Vagina (tissue), 2 donors: ENCODE measurements at regions not wholly inside any gene's neighbourhood (a gene's known extent, or its start where the extent isn't known, plus 50 kb on each side); places are given as distances from the start of the nearest gene placed in this dataset.

ENCODE experiments used
- POLR2A ChIP-seq, 2 donors: fragments of 450-650 bp; IDR thresholded peaks; one replicate each; pipeline ENCODE4 v1.6.1; 2017; ENCODE audit warnings: antibody characterized with exemption in 2 of 2, mild to moderate bottlenecking in 2 of 2, moderate library complexity in 2 of 2
- TF ChIP-seq, protein P1 (sequence below), 3 experiments: fragments of 450-650 bp in 2 of 3; fragments of 200-600 bp in 1 of 3; sonication (generic) in 1 of 3; IDR thresholded peaks; one replicate each; pipeline ENCODE4 v1.5.1; 2017 to 2019; ENCODE audit warnings: antibody characterized with exemption in 3 of 3, mild to moderate bottlenecking in 2 of 3, moderate library complexity in 2 of 3

DNA sequence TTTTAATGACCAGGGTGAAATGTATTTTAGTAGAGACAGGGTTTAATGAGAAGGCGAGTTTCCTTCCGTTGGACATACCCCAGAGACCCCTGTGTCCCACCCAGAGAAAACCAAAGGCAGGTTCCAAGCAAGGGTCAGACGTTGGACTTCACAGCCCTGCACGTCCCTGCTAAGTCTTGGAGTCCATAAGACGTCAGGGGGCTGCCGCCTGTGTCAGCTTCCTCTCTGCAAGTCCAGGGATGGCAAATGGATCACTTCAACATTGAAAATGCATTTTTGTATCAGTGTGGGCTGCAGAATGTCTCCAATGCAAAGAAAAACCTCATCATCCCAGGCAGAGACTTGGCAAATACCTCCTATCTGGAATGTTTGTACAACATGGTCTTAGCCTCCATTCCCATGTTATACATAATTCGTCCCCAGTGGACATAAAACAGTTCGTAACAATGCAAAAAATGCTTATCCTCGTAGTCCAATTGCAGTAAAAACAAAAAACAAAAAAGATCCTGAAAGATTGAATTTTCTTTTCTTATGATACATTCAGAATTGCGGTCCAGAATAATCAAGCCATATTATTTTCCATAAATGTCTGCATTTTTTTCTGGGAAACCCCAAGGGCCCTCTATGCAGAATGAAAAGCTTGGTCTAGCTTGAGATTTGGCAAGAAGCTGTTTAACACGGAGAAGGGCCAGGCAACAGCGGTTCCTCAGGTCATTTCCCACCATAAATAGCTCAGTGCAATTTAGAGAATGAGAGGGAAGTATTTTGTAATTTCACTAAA is 190.9 kb downstream of the SHOX start:
- no peak for TF ChIP-seq POLR2A (IDR thresholded peaks at IDR 0.05)
- TF ChIP-seq, protein P1, sequence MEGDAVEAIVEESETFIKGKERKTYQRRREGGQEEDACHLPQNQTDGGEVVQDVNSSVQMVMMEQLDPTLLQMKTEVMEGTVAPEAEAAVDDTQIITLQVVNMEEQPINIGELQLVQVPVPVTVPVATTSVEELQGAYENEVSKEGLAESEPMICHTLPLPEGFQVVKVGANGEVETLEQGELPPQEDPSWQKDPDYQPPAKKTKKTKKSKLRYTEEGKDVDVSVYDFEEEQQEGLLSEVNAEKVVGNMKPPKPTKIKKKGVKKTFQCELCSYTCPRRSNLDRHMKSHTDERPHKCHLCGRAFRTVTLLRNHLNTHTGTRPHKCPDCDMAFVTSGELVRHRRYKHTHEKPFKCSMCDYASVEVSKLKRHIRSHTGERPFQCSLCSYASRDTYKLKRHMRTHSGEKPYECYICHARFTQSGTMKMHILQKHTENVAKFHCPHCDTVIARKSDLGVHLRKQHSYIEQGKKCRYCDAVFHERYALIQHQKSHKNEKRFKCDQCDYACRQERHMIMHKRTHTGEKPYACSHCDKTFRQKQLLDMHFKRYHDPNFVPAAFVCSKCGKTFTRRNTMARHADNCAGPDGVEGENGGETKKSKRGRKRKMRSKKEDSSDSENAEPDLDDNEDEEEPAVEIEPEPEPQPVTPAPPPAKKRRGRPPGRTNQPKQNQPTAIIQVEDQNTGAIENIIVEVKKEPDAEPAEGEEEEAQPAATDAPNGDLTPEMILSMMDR (IDR thresholded peaks at IDR 0.05), result no peak
